SK-N-SH treated with all-trans-retinoic acid at 6 μM for 48 hours (cell line): ENCODE measurements at regions not wholly inside any gene's neighbourhood (a gene's known extent, or its start where the extent isn't known, plus 50 kb on each side); places are given as distances from the start of the nearest gene placed in this dataset.

ENCODE experiments used
- ATAC-seq: fragments of 200-7000 bp; cut with Tn5 transposase; 3 replicates; pipeline ENCODE4 v1.9.1; 2020; ENCODE audit warnings: mild to moderate bottlenecking, moderate library complexity
- ARNTL ChIP-seq: fragments of 450-650 bp; formaldehyde crosslinking; IDR thresholded peaks from 2 replicates; pipeline ENCODE4 v1.5.0; 2020; ENCODE audit warnings: low read depth, mild to moderate bottlenecking, moderate library complexity, borderline replicate concordance
- BACH2 ChIP-seq: fragments of 250-450 bp; sonication (Bioruptor Pico); IDR thresholded peaks from 2 replicates; pipeline ENCODE4 v1.9.0; 2021; ENCODE audit warnings: mild to moderate bottlenecking, borderline replicate concordance
- CSDC2 ChIP-seq: fragments of 250-450 bp; sonication (Bioruptor Pico); IDR thresholded peaks from 2 replicates; pipeline ENCODE4 v1.5.0; 2020; ENCODE audit warnings: mild to moderate bottlenecking, moderate library complexity
- ESRRG ChIP-seq: fragments of 250-450 bp; sonication (Bioruptor Pico); IDR thresholded peaks from 2 replicates; pipeline ENCODE4 v1.6.1; 2021; ENCODE audit warnings: mild to moderate bottlenecking
- GLIS3 ChIP-seq: fragments of 250-450 bp; sonication (Bioruptor Pico); IDR thresholded peaks from 2 replicates; pipeline ENCODE4 v1.5.0; 2020; ENCODE audit warnings: mild to moderate bottlenecking, moderate library complexity
- ISL1 ChIP-seq: fragments of 250-450 bp; sonication (Bioruptor Pico); IDR thresholded peaks from 2 replicates; pipeline ENCODE4 v2.1.2; 2022; ENCODE audit warnings: mild to moderate bottlenecking, moderate library complexity
- OSR1 ChIP-seq: fragments of 250-450 bp; sonication (Bioruptor Pico); IDR thresholded peaks from 2 replicates; pipeline ENCODE4 v1.8.0; 2022; ENCODE audit warnings: moderate library complexity, mild to moderate bottlenecking, inconsistent platforms
- PPARA ChIP-seq: fragments of 250-450 bp; sonication (Bioruptor Pico); IDR thresholded peaks from 2 replicates; pipeline ENCODE4 v1.5.0; 2020; ENCODE audit warnings: mild to moderate bottlenecking, borderline replicate concordance
- RARB ChIP-seq: fragments of 250-450 bp; sonication (Bioruptor Pico); IDR thresholded peaks from 2 replicates; pipeline ENCODE4 v1.8.0; 2021; ENCODE audit warnings: mild to moderate bottlenecking, moderate library complexity
- SNAI2 ChIP-seq: fragments of 250-450 bp; sonication (Bioruptor Pico); IDR thresholded peaks from 2 replicates; pipeline ENCODE4 v1.5.0; 2020; ENCODE audit warnings: mild to moderate bottlenecking, moderate library complexity
- TCF4 ChIP-seq: fragments of 250-450 bp; sonication (Bioruptor Pico); IDR thresholded peaks from 2 replicates; pipeline ENCODE4 v1.8.0; 2021; ENCODE audit warnings: mild to moderate bottlenecking, moderate library complexity, borderline replicate concordance
- TOX ChIP-seq: fragments of 250-450 bp; sonication (Bioruptor Pico); IDR thresholded peaks from 2 replicates; pipeline ENCODE4 v1.8.0; 2021; ENCODE audit warnings: mild to moderate bottlenecking, moderate library complexity, borderline replicate concordance
- ZC3H10 ChIP-seq: fragments of 250-450 bp; sonication (Bioruptor Pico); IDR thresholded peaks from 2 replicates; pipeline ENCODE4 v1.5.1; 2021; ENCODE audit warnings: mild to moderate bottlenecking, moderate library complexity
- ZFP3 ChIP-seq: fragments of 250-450 bp; sonication (Bioruptor Pico); IDR thresholded peaks from 2 replicates; pipeline ENCODE4 v1.5.0; 2020; ENCODE audit warnings: mild to moderate bottlenecking, moderate library complexity
- ZFP30 ChIP-seq: fragments of 450-650 bp; formaldehyde crosslinking; IDR thresholded peaks from 2 replicates; pipeline ENCODE4 v1.5.0; 2022; ENCODE audit warnings: mild to moderate bottlenecking, moderate library complexity
- ZNF565 ChIP-seq: fragments of 450-650 bp; formaldehyde crosslinking; conservative IDR thresholded peaks from 2 replicates; pipeline ENCODE4 v1.5.0; 2020; ENCODE audit warnings: low read depth, mild to moderate bottlenecking, moderate library complexity
- ZNF70 ChIP-seq: fragments of 450-650 bp; formaldehyde crosslinking; IDR thresholded peaks from 2 replicates; pipeline ENCODE4 v1.5.0; 2020; ENCODE audit warnings: mild to moderate bottlenecking, moderate library complexity
- ZNF8 ChIP-seq: fragments of 450-650 bp; formaldehyde crosslinking; IDR thresholded peaks from 2 replicates; pipeline ENCODE4 v1.5.0; 2020; ENCODE audit warnings: mild to moderate bottlenecking, moderate library complexity
- TF ChIP-seq, protein P1 (sequence below): fragments of 250-450 bp; sonication (Bioruptor Pico); IDR thresholded peaks from 2 replicates; pipeline ENCODE4 v1.8.0; 2021; ENCODE audit warnings: low read depth, mild to moderate bottlenecking, moderate library complexity, borderline replicate concordance
- TF ChIP-seq, protein P2 (sequence below): fragments of 250-450 bp; sonication (Bioruptor Pico); IDR thresholded peaks from 2 replicates; pipeline ENCODE4 v1.5.1; 2020; ENCODE audit warnings: low read depth, mild to moderate bottlenecking, moderate library complexity
- TF ChIP-seq, protein P3 (sequence below): fragments of 250-450 bp; sonication (Bioruptor Pico); IDR thresholded peaks from 2 replicates; pipeline ENCODE4 v1.5.1; 2021; ENCODE audit warnings: mild to moderate bottlenecking, moderate library complexity
- TF ChIP-seq, protein P4 (sequence below): fragments of 250-450 bp; sonication (Bioruptor Pico); IDR thresholded peaks from 2 replicates; pipeline ENCODE4 v1.5.0; 2020; ENCODE audit warnings: mild to moderate bottlenecking, moderate library complexity

DNA sequence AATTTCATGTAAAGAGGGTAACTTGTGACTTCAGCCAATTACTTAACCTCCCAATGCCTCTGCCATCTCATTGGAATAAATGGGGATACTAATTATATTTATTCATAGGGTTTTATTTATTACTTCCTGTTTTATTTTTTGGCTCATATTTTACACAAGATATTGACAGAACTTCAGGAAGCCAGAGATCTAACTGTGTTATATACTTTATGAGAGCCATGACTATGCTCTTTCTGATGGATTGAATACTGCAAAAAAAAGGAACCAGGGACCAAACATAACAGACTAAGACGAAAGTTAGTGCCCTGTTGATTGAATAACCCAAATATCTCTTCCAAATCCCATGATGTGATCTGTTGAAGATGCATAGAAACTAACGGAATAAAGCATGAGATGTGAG lies 243.3 kb upstream of the STARD13 start:
- no peak for ATAC-seq

GRCh38 chr13:33531484-33531883 lies 245.9 kb upstream of the STARD13 start:
- ATAC-seq: no peak
- TF ChIP-seq, protein P1, sequence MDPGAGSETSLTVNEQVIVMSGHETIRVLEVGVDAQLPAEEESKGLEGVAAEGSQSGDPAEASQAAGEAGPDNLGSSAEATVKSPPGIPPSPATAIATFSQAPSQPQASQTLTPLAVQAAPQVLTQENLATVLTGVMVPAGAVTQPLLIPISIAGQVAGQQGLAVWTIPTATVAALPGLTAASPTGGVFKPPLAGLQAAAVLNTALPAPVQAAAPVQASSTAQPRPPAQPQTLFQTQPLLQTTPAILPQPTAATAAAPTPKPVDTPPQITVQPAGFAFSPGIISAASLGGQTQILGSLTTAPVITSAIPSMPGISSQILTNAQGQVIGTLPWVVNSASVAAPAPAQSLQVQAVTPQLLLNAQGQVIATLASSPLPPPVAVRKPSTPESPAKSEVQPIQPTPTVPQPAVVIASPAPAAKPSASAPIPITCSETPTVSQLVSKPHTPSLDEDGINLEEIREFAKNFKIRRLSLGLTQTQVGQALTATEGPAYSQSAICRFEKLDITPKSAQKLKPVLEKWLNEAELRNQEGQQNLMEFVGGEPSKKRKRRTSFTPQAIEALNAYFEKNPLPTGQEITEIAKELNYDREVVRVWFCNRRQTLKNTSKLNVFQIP (CRISPR knock-in tag): no peak
- no peak for TF ChIP-seq TCF4 (CRISPR knock-in tag)
- TF ChIP-seq, protein P2, sequence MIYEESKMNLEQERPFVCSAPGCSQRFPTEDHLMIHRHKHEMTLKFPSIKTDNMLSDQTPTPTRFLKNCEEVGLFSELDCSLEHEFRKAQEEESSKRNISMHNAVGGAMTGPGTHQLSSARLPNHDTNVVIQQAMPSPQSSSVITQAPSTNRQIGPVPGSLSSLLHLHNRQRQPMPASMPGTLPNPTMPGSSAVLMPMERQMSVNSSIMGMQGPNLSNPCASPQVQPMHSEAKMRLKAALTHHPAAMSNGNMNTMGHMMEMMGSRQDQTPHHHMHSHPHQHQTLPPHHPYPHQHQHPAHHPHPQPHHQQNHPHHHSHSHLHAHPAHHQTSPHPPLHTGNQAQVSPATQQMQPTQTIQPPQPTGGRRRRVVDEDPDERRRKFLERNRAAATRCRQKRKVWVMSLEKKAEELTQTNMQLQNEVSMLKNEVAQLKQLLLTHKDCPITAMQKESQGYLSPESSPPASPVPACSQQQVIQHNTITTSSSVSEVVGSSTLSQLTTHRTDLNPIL (CRISPR knock-in tag): no peak
- TF ChIP-seq RARB (CRISPR knock-in tag): no peak
- TF ChIP-seq TOX (CRISPR knock-in tag): no peak
- no peak for TF ChIP-seq SNAI2 (CRISPR knock-in tag)
- TF ChIP-seq ZNF8 (CRISPR knock-in tag): no peak
- no peak for TF ChIP-seq ISL1 (CRISPR knock-in tag)
- TF ChIP-seq, protein P3, sequence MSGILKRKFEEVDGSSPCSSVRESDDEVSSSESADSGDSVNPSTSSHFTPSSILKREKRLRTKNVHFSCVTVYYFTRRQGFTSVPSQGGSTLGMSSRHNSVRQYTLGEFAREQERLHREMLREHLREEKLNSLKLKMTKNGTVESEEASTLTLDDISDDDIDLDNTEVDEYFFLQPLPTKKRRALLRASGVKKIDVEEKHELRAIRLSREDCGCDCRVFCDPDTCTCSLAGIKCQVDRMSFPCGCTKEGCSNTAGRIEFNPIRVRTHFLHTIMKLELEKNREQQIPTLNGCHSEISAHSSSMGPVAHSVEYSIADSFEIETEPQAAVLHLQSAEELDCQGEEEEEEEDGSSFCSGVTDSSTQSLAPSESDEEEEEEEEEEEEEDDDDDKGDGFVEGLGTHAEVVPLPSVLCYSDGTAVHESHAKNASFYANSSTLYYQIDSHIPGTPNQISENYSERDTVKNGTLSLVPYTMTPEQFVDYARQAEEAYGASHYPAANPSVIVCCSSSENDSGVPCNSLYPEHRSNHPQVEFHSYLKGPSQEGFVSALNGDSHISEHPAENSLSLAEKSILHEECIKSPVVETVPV: no peak
- no peak for TF ChIP-seq ZFP3 (CRISPR knock-in tag)
- TF ChIP-seq, protein P4, sequence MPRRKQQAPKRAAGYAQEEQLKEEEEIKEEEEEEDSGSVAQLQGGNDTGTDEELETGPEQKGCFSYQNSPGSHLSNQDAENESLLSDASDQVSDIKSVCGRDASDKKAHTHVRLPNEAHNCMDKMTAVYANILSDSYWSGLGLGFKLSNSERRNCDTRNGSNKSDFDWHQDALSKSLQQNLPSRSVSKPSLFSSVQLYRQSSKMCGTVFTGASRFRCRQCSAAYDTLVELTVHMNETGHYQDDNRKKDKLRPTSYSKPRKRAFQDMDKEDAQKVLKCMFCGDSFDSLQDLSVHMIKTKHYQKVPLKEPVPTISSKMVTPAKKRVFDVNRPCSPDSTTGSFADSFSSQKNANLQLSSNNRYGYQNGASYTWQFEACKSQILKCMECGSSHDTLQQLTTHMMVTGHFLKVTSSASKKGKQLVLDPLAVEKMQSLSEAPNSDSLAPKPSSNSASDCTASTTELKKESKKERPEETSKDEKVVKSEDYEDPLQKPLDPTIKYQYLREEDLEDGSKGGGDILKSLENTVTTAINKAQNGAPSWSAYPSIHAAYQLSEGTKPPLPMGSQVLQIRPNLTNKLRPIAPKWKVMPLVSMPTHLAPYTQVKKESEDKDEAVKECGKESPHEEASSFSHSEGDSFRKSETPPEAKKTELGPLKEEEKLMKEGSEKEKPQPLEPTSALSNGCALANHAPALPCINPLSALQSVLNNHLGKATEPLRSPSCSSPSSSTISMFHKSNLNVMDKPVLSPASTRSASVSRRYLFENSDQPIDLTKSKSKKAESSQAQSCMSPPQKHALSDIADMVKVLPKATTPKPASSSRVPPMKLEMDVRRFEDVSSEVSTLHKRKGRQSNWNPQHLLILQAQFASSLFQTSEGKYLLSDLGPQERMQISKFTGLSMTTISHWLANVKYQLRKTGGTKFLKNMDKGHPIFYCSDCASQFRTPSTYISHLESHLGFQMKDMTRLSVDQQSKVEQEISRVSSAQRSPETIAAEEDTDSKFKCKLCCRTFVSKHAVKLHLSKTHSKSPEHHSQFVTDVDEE (CRISPR knock-in tag): no peak
- TF ChIP-seq CSDC2 (CRISPR knock-in tag): no peak
- no peak for TF ChIP-seq ZNF70
- no peak for TF ChIP-seq OSR1 (CRISPR knock-in tag)
- TF ChIP-seq ESRRG (CRISPR knock-in tag): no peak
- no peak for TF ChIP-seq GLIS3 (CRISPR knock-in tag)
- no peak for TF ChIP-seq BACH2 (CRISPR knock-in tag)

More for the DNA sequence above, 243.3 kb upstream of the STARD13 start:
- TF ChIP-seq ZFP3 (CRISPR knock-in tag) (no peak), PPARA (no peak), GLIS3 (CRISPR knock-in tag) (no peak), OSR1 (CRISPR knock-in tag) (no peak), ZNF8 (CRISPR knock-in tag) (no peak), TCF4 (CRISPR knock-in tag) (no peak), ZFP30 (CRISPR knock-in tag) (no peak), ZNF70 (no peak), CSDC2 (CRISPR knock-in tag) (no peak), RARB (CRISPR knock-in tag) (no peak), ZC3H10 (CRISPR knock-in tag) (no peak), ARNTL (no peak), ZNF565 (CRISPR knock-in tag) (no peak), ISL1 (CRISPR knock-in tag) (no peak)
- TF ChIP-seq, protein P1 (CRISPR knock-in tag): no peak
- TF ChIP-seq, protein P2 (CRISPR knock-in tag): no peak
